ENCODE measurements at regions not wholly inside any gene's neighbourhood (a gene's known extent, or its start where the extent isn't known, plus 50 kb on each side); places are given as distances from the start of the nearest gene placed in this dataset.

GRCh38 chr4:1569461-1570151, 114.5 kb downstream of the FAM53A start:
- TF ChIP-seq CTCF (conservative IDR thresholded peaks at IDR 0.05), result no peak
- TF ChIP-seq ZFX (IDR thresholded peaks at IDR 0.05), result no peak

All from C4-2B (cell line).